ENCODE measurements at regions not wholly inside any gene's neighbourhood (a gene's known extent, or its start where the extent isn't known, plus 50 kb on each side); places are given as distances from the start of the nearest gene placed in this dataset.

DNA sequence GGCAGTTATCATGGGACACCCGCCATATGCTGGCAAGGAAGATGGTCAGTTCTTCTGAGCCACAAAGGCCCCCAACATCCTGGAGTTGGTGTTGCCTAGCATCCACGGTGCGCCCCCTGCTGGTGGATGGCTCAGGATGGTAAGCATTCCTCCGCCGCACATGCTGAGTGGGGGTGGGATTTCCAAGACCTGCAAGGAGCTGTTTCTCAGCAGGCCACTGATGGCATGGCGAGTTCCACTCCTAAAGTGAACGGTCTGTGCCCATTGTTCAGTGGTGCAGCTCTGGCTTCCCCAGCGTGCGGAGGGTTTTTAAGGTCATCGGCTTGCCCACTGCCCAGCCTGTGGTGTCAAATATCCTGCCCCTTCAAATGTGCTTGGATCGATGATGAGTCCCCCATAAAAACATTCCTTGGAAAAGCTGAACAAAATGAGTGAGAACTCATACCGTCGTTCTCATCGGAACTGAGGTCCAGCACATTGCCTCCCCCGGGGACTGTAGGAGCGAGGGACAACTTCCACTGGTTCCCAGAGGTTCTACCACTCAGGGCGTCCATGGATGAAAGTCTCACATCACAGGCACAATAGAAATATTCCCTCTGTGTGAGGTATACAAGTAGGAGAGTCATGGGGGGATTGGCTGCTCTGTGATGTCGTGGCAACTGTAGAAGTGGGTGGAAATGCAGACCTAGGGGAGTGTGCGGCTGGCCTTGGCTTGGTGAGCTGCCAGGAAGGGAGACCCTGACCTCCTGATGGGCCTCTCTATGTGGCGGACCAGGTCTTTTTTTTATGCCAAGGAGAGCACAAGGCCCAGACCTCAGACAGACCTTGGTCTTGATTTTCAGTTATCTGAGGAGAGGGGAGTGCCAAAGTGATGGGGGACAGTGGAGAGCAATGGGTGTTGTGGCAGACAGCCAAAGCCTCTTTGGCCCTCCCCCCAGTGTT lies 102.0 kb downstream of the SNRPN start:
- intact Hi-C loops (cut with micrococcal nuclease) = no loop called here
- H3K36me3 ChIP-seq (ENCODE audit: control insufficient read depth, insufficient read depth, low read length) = no peaks in the 10 kb centered on the region
- TF ChIP-seq CREB3L1 (IDR thresholded peaks at IDR 0.05; ENCODE audit: borderline replicate concordance, low read depth) (no peak), CHD4 (IDR thresholded peaks at IDR 0.05; ENCODE audit: insufficient read depth, insufficient replicate concordance, low read depth, low read length, poor library complexity, severe bottlenecking) (no peak), MTF1 (CRISPR knock-in tag; IDR thresholded peaks at IDR 0.05; ENCODE audit: borderline replicate concordance) (no peak), ZNF282 (CRISPR knock-in tag; IDR thresholded peaks at IDR 0.05) (no peak), CTCF (IDR thresholded peaks at IDR 0.05 in 2 of 3, conservative IDR thresholded peaks at IDR 0.05 in 1 of 3; ENCODE audit: insufficient read depth in 2 of 3, low read depth in 1 of 3, low read length in 3 of 3) (0 out of 6 replicates have a peak, but pooled peaks of 1 of the 3 experiments have one; percentile 31), ZNF274 (IDR thresholded peaks at IDR 0.05; ENCODE audit: borderline replicate concordance, low read depth, low read length) (peak; percentile 63), POLR3G (IDR thresholded peaks at IDR 0.05; ENCODE audit: extremely low read depth, insufficient read length, insufficient replicate concordance) (no peak), HEY1 (CRISPR knock-in tag; IDR thresholded peaks at IDR 0.05; ENCODE audit: borderline replicate concordance) (no peak), CTCFL (IDR thresholded peaks at IDR 0.05; ENCODE audit: borderline replicate concordance, insufficient read depth, low read depth, low read length, poor library complexity, severe bottlenecking) (peak; percentile 18), ZNF830 (CRISPR knock-in tag; IDR thresholded peaks at IDR 0.05) (no peak)
- TF ChIP-seq, protein P1, sequence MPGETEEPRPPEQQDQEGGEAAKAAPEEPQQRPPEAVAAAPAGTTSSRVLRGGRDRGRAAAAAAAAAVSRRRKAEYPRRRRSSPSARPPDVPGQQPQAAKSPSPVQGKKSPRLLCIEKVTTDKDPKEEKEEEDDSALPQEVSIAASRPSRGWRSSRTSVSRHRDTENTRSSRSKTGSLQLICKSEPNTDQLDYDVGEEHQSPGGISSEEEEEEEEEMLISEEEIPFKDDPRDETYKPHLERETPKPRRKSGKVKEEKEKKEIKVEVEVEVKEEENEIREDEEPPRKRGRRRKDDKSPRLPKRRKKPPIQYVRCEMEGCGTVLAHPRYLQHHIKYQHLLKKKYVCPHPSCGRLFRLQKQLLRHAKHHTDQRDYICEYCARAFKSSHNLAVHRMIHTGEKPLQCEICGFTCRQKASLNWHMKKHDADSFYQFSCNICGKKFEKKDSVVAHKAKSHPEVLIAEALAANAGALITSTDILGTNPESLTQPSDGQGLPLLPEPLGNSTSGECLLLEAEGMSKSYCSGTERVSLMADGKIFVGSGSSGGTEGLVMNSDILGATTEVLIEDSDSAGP (CRISPR knock-in tag; IDR thresholded peaks at IDR 0.05) = no peak

More for the DNA sequence above, 102.0 kb downstream of the SNRPN start:
- H3K9me1 ChIP-seq (ENCODE audit: control insufficient read depth, insufficient read depth, low read length) = no peaks in the 10 kb centered on the region
- FAIRE-seq (no peak), ATAC-seq (no peak), DNase-seq (ENCODE audit: extremely low read depth in 1 of 4, low spot score in 3 of 4) (peak; percentile 13 to 54 (median 32))
- no peaks in the 10 kb centered on the region for H3K4me1 ChIP-seq (replicated peaks in 1 of 2; ENCODE audit: control insufficient read depth in 2 of 2, insufficient read depth in 2 of 2, low read length in 2 of 2)
- ChIA-PET POLR2A (no interaction called here), CTCF (ENCODE audit: low intra/inter-chr PET ratio) (no interaction called here)
- H3K9me3 ChIP-seq (replicated peaks; ENCODE audit: control insufficient read depth, insufficient read depth, low read depth, low read length) = peaks cover 2% of the 10 kb centered on the region; the same call in 1 of the 2 replicates
- no peak overlapping the region for H3K27ac ChIP-seq (ENCODE audit: extremely low read depth, low read depth, low read length)
- H2AFZ ChIP-seq (ENCODE audit: low read depth, low read length) = no peak overlapping the region
- no peak overlapping the region for H3K9ac ChIP-seq (ENCODE audit: insufficient read depth in 1 of 2, low read depth in 2 of 2, low read length in 2 of 2)
- no TSS peak for BruUV-seq (replicated peaks)
- no peaks in the 10 kb centered on the region for H3K79me2 ChIP-seq (ENCODE audit: control insufficient read depth, insufficient read depth, low read length)
- 7% methylated on average over 18 of the region's 20 CpGs for WGBS (ENCODE audit: insufficient coverage, low coverage, missing lambda C conversion rate)
- H3K4me3 ChIP-seq = no peak overlapping the region
- H4K20me1 ChIP-seq (replicated peaks; ENCODE audit: control insufficient read depth, insufficient read depth, low read length) = no peaks in the 10 kb centered on the region
- H3K27me3 ChIP-seq (ENCODE audit: control insufficient read depth in 2 of 2, insufficient read depth in 2 of 2, low read length in 2 of 2) = no peaks in the 10 kb centered on the region
- in situ Hi-C loops (cut with MboI) = no loop called here
- no peak overlapping the region for H3K4me2 ChIP-seq (ENCODE audit: insufficient read depth, low read length)
